A549 (cell line): ENCODE measurements at regions not wholly inside any gene's neighbourhood (a gene's known extent, or its start where the extent isn't known, plus 50 kb on each side); places are given as distances from the start of the nearest gene placed in this dataset.

Experiments
- ATAC-seq, 2 experiments: fragments of 200-7000 bp in 1 of 2; fragments of >200 bp in 1 of 2; cut with Nextera tagmentation in 1 of 2; cut with Tn5 transposase in 1 of 2; 3 replicates each; pipeline versions ENCODE4 v1.8.0 to v1.9.1; 2018 to 2020; ENCODE audit warnings: mild to moderate bottlenecking in 1 of 2, moderate library complexity in 1 of 2
- CTCF ChIA-PET: fragments of 300-600 bp; sonication (Branson Sonifier 250); formaldehyde crosslinking; extraction: SDS; loops from one replicate; lab custom pipeline; 2021; ENCODE audit warnings: antibody characterized with exemption, inconsistent platforms; lab: Yijun Ruan, JAX
- POLR2A ChIA-PET: fragments of 350-600 bp; formaldehyde crosslinking; extraction: SDS; loops from one replicate; lab custom pipeline; 2021; ENCODE audit warnings: antibody characterized with exemption, inconsistent platforms; lab: Yijun Ruan, JAX
- DNase-seq, 2 experiments: peaks; one replicate each; pipeline versions ENCODE4 v3.0.0 to v3.0.0-alpha.2; 2011 to 2016; ENCODE audit warnings: low read depth in 1 of 2, low spot score in 1 of 2
- FAIRE-seq: peaks from 2 replicates; lab custom pipeline; 2011; peaks lifted over from hg19 to GRCh38; lab: Jason Lieb, UNC
- H3K27ac ChIP-seq, 2 experiments: fragments of >200 bp; sonication (Bioruptor Twin); formaldehyde crosslinking; 3 replicates each; pipeline ENCODE4 v1.5.1; 2016 to 2017
- H3K4me1 ChIP-seq: fragments of >200 bp; sonication (Bioruptor Twin); formaldehyde crosslinking; 3 replicates; pipeline ENCODE4 v1.6.1; 2016
- H3K4me2 ChIP-seq: fragments of >200 bp; sonication (Bioruptor Twin); formaldehyde crosslinking; 3 replicates; pipeline ENCODE4 v1.6.1; 2016
- H3K4me3 ChIP-seq: fragments of >200 bp; sonication (Bioruptor Twin); formaldehyde crosslinking; 3 replicates; pipeline ENCODE4 v1.5.1; 2016
- H3K9me3 ChIP-seq: fragments of >200 bp; sonication (Bioruptor Twin); formaldehyde crosslinking; 3 replicates; pipeline ENCODE4 v1.6.1; 2016
- BHLHE40 ChIP-seq: IDR thresholded peaks from 2 replicates; pipeline ENCODE4 v1.6.1; 2012; ENCODE audit warnings: low read depth, low read length, inconsistent platforms
- CBX8 ChIP-seq: fragments of 200-600 bp; sonication (generic); IDR thresholded peaks from 2 replicates; pipeline ENCODE4 v1.6.1; 2016
- CHD4 ChIP-seq: fragments of 200-600 bp; sonication (generic); IDR thresholded peaks from 2 replicates; pipeline ENCODE4 v1.6.1; 2016; ENCODE audit warnings: antibody characterized with exemption, mild to moderate bottlenecking, borderline replicate concordance
- EHMT2 ChIP-seq: fragments of 200-600 bp; sonication (generic); IDR thresholded peaks from 2 replicates; pipeline ENCODE4 v1.6.1; 2016; ENCODE audit warnings: antibody characterized with exemption, low read depth, mild to moderate bottlenecking, moderate library complexity
- ELK1 ChIP-seq: fragments of 150-350 bp; IDR thresholded peaks from 2 replicates; pipeline ENCODE4 v1.6.1; 2014; ENCODE audit warnings: low read depth, mild to moderate bottlenecking, low read length
- EP300 ChIP-seq, 2 experiments: fragments of >200 bp; sonication (Bioruptor Twin); formaldehyde crosslinking; IDR thresholded peaks; 2 replicates in 1 of 2; 3 replicates in 1 of 2; pipeline ENCODE4 v1.6.1; 2016 to 2017
- FOSL2 ChIP-seq, 2 experiments: fragments of 450-650 bp in 1 of 2; fragments of >200 bp in 1 of 2; sonication (Bioruptor Twin) in 1 of 2; formaldehyde crosslinking; IDR thresholded peaks; 2 replicates each; pipeline versions ENCODE4 v1.5.0 to v1.6.1; 2016 to 2020; ENCODE audit warnings: mild to moderate bottlenecking in 1 of 2, moderate library complexity in 1 of 2
- FOXS1 ChIP-seq: fragments of 250-450 bp; sonication (Bioruptor Pico); IDR thresholded peaks from 2 replicates; pipeline ENCODE4 v1.5.0; 2020; ENCODE audit warnings: mild to moderate bottlenecking, moderate library complexity
- HDAC2 ChIP-seq: fragments of 200-600 bp; sonication (generic); IDR thresholded peaks from 2 replicates; pipeline ENCODE4 v1.6.1; 2016
- HOXB13 ChIP-seq: fragments of 250-450 bp; sonication (Bioruptor Pico); IDR thresholded peaks from 2 replicates; pipeline ENCODE4 v1.5.0; 2020; ENCODE audit warnings: low read depth, mild to moderate bottlenecking, moderate library complexity
- HOXB5 ChIP-seq: fragments of 250-450 bp; sonication (Bioruptor Pico); IDR thresholded peaks from 2 replicates; pipeline ENCODE4 v1.5.0; 2020; ENCODE audit warnings: mild to moderate bottlenecking, moderate library complexity
- JUN ChIP-seq, 2 experiments: fragments of >200 bp; sonication (Bioruptor Twin); formaldehyde crosslinking; IDR thresholded peaks; 2 replicates in 1 of 2; 3 replicates in 1 of 2; pipeline ENCODE4 v1.6.1; 2016 to 2017
- JUNB ChIP-seq: fragments of >200 bp; sonication (Bioruptor Twin); formaldehyde crosslinking; IDR thresholded peaks from 2 replicates; pipeline ENCODE4 v1.6.1; 2016
- KDM5A ChIP-seq: fragments of 200-600 bp; sonication (generic); IDR thresholded peaks from 2 replicates; pipeline ENCODE4 v1.6.1; 2016; ENCODE audit warnings: antibody characterized with exemption, mild to moderate bottlenecking
- MAX ChIP-seq: IDR thresholded peaks from 2 replicates; pipeline ENCODE4 v1.6.1; 2012
- MAZ ChIP-seq: fragments of 150-350 bp; IDR thresholded peaks from 2 replicates; pipeline ENCODE4 v1.6.1; 2014; ENCODE audit warnings: antibody characterized with exemption, low read depth, low read length, borderline replicate concordance
- NFE2L2 ChIP-seq: fragments of 150-350 bp; conservative IDR thresholded peaks from 2 replicates; pipeline ENCODE4 v1.6.1; 2014; ENCODE audit warnings: low read length
- NPAS2 ChIP-seq: fragments of 250-450 bp; sonication (Bioruptor Pico); IDR thresholded peaks from 2 replicates; pipeline ENCODE4 v1.8.0; 2022; ENCODE audit warnings: mild to moderate bottlenecking, moderate library complexity, borderline replicate concordance
- NR3C1 ChIP-seq: fragments of >200 bp; sonication (Bioruptor Twin); formaldehyde crosslinking; IDR thresholded peaks from 3 replicates; pipeline ENCODE4 v1.6.1; 2017
- PBX3 ChIP-seq: IDR thresholded peaks from 2 replicates; pipeline ENCODE4 v1.6.1; 2012
- POLR2A ChIP-seq: IDR thresholded peaks from 2 replicates; pipeline ENCODE4 v1.6.1; 2012; ENCODE audit warnings: mild to moderate bottlenecking, low read length
- RAD21 ChIP-seq, 2 experiments: fragments of >200 bp in 1 of 2; sonication (Bioruptor Twin) in 1 of 2; formaldehyde crosslinking in 1 of 2; IDR thresholded peaks in 1 of 2; conservative IDR thresholded peaks in 1 of 2; 2 replicates in 1 of 2; 3 replicates in 1 of 2; pipeline ENCODE4 v1.6.1; 2012 to 2018; ENCODE audit warnings: inconsistent platforms in 1 of 2
- RFX5 ChIP-seq: fragments of 450-650 bp; IDR thresholded peaks from 2 replicates; pipeline ENCODE4 v1.7.1; 2014; ENCODE audit warnings: antibody characterized with exemption, mild to moderate bottlenecking, moderate library complexity
- RNF2 ChIP-seq: fragments of 200-600 bp; sonication (generic); IDR thresholded peaks from 2 replicates; pipeline ENCODE4 v1.6.1; 2016; ENCODE audit warnings: low read depth, mild to moderate bottlenecking, antibody characterized with exemption, moderate library complexity, borderline replicate concordance
- SREBF2 ChIP-seq: fragments of 450-650 bp; IDR thresholded peaks from 2 replicates; pipeline ENCODE4 v1.6.1; 2014; ENCODE audit warnings: mild to moderate bottlenecking, moderate library complexity
- ZC3H11A ChIP-seq: fragments of 450-650 bp; IDR thresholded peaks from 2 replicates; pipeline ENCODE4 v1.6.1; 2014; ENCODE audit warnings: antibody characterized with exemption, mild to moderate bottlenecking
- WGBS: methylation state at CpG from one replicate; pipeline ENCODE4 v1.1.6; 2017; ENCODE audit errors: missing lambda C conversion rate; 5-methylcytosine and 5-hydroxymethylcytosine counted together
- TF ChIP-seq, protein P1 (sequence below): fragments of 250-450 bp; sonication (Bioruptor Pico); IDR thresholded peaks from 2 replicates; pipeline ENCODE4 v1.5.0; 2020; ENCODE audit warnings: low read depth, mild to moderate bottlenecking, moderate library complexity

- no peak for TF ChIP-seq ZC3H11A
- no peak for TF ChIP-seq ELK1
- TF ChIP-seq NFE2L2: no peak
- TF ChIP-seq RNF2: no peak
- TF ChIP-seq BHLHE40: no peak
- no peak for TF ChIP-seq KDM5A
Measured at GRCh38 chr20:55469074-55469473, 536.2 kb downstream of the CBLN4 start (continued).

DNA sequence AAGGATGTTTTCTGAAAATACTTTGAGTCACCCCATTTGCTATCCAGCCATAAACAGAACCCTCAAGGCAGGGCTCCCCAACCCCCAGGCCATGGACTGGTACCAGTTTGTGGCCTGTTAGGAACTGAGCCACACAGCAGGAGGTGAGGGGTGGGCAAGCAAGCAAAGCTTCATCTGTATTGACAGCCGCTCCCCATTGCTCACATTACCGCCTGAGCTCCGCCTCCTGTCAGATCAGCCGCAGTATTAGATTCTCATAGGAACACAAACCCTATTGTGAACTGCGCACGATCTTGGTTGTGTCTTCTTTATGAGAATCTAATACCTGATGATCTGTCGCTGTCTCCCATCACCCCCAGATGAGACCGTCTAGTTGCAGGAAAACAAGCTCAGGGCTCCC, 543.8 kb downstream of the CBLN4 start:
- DNase-seq (no peak), FAIRE-seq (no peak), ATAC-seq (no peak)
- WGBS: 80% methylated on average over 8 of the region's 8 CpGs
- Histone ChIP-seq H3K9me3 (no peaks in the 10 kb centered on the region), H3K4me1 (no peaks in the 10 kb centered on the region), H3K4me2 (no peak overlapping the region), H3K4me3 (no peak overlapping the region), H3K27ac (no peak overlapping the region)
- ChIA-PET CTCF (no interaction called here), POLR2A (no interaction called here)
- TF ChIP-seq RNF2 (no peak), JUN (IDR thresholded peaks at IDR 0.05) (no peak), JUNB (no peak), HDAC2 (no peak), RFX5 (no peak), FOXS1 (CRISPR knock-in tag) (no peak), PBX3 (no peak), RAD21 (conservative IDR thresholded peaks at IDR 0.05 in 1 of 2, IDR thresholded peaks at IDR 0.05 in 1 of 2) (no peak), BHLHE40 (no peak), SREBF2 (no peak), FOSL2 (IDR thresholded peaks at IDR 0.05) (no peak), FOSL2 (CRISPR knock-in tag; IDR thresholded peaks at IDR 0.05) (no peak), EHMT2 (no peak), NPAS2 (no peak), CHD4 (no peak), MAZ (no peak), HOXB13 (no peak), NR3C1 (no peak), MAX (no peak), NFE2L2 (no peak)
- TF ChIP-seq, protein P1, sequence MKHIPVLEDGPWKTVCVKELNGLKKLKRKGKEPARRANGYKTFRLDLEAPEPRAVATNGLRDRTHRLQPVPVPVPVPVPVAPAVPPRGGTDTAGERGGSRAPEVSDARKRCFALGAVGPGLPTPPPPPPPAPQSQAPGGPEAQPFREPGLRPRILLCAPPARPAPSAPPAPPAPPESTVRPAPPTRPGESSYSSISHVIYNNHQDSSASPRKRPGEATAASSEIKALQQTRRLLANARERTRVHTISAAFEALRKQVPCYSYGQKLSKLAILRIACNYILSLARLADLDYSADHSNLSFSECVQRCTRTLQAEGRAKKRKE (CRISPR knock-in tag): no peak

- CTCF ChIA-PET: no interaction called here
- no peak for FAIRE-seq
- no peak for ATAC-seq
- POLR2A ChIA-PET: no interaction called here
- DNase-seq: no peak
- Histone ChIP-seq H3K9me3 (no peaks in the 10 kb centered on the region), H3K4me1 (no peaks in the 10 kb centered on the region), H3K4me2 (no peak overlapping the region), H3K4me3 (no peak overlapping the region), H3K27ac (no peak overlapping the region)
- no peak for TF ChIP-seq KDM5A
- no peak for TF ChIP-seq NR3C1
- no peak for TF ChIP-seq HOXB13
- no peak for TF ChIP-seq EP300 (IDR thresholded peaks at IDR 0.05)
- TF ChIP-seq POLR2A: no peak
- TF ChIP-seq HOXB5 (CRISPR knock-in tag): no peak
- TF ChIP-seq CBX8: no peak
- 0% methylated on average over 1 of the region's 1 CpG for WGBS
Measured at GRCh38 chr20:55456316-55456940, 548.9 kb downstream of the CBLN4 start.
